ENCODE measurements at regions not wholly inside any gene's neighbourhood (a gene's known extent, or its start where the extent isn't known, plus 50 kb on each side); places are given as distances from the start of the nearest gene placed in this dataset.

DNA sequence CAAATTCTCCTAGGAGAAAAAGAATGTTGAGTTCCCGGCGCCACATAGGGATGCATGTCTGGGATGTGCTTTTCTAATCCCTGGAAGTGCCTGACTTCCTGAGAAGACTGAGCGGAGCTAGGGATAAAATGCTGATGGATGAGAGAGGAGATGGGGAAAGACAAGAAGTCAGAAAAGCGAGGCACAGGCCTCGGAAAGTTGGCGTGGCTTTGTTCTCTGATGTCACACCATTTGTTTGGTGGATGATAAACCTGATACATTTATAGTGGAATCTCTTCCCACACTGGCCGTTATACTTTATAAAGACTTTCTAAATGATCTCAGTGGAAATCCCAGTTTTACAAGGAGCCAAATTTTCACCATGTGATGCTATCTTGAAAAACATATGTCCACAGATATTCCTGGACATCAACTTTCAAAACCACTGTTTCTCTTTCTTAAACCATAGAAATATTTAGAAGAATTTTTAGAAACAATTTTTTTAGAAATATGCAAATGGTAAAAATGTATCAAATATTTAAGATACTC lies 188.8 kb upstream of the SVIL start:
- DNase-seq (no peak), ATAC-seq (ENCODE audit: low read depth) (no peak)
- Histone ChIP-seq H3K27ac (ENCODE audit: low read length in 2 of 2) (no peak overlapping the region), H3K36me3 (replicated peaks in 1 of 2; ENCODE audit: control extremely low read depth in 1 of 2, control insufficient read depth in 1 of 2, extremely low read depth in 1 of 2, insufficient read depth in 2 of 2, low read length in 1 of 2) (no peaks in the 10 kb centered on the region), H3K9ac (ENCODE audit: low read length) (no peak overlapping the region), H3K9me3 (ENCODE audit: control extremely low read depth in 1 of 3, control insufficient read depth in 2 of 3, insufficient read depth in 1 of 3, low read length in 2 of 3) (peaks cover 0 to 11% (median 0%) of the 10 kb centered on the region in 3 donors), H3K4me3 (ENCODE audit: control extremely low read depth in 1 of 5, extremely low read depth in 1 of 5, insufficient read depth in 1 of 5, low read depth in 2 of 5, low read length in 4 of 5) (no peak overlapping the region), H3K4me2 (replicated peaks; ENCODE audit: low read depth, low read length, poor library complexity, severe bottlenecking) (no peak overlapping the region), H2AFZ (ENCODE audit: insufficient read depth, low read depth, low read length, poor library complexity, severe bottlenecking) (no peak overlapping the region), H4K20me1 (ENCODE audit: control insufficient read depth, insufficient read depth, low read length, poor library complexity, severe bottlenecking) (no peaks in the 10 kb centered on the region), H3K4me1 (ENCODE audit: control insufficient read depth in 2 of 2, insufficient read depth in 2 of 2, low read length in 2 of 2) (no peaks in the 10 kb centered on the region), H3K27me3 (replicated peaks in 1 of 4; ENCODE audit: control extremely low read depth in 1 of 4, control insufficient read depth in 3 of 4, insufficient read depth in 4 of 4, low read length in 3 of 4) (no peaks in the 10 kb centered on the region), H3K79me2 (ENCODE audit: control insufficient read depth, insufficient read depth, low read length) (no peaks in the 10 kb centered on the region)
- Mint-ChIP-seq H3K27me3 (no peaks in the 10 kb centered on the region), H3K9me3 (ENCODE audit: insufficient read depth) (no peaks in the 10 kb centered on the region), H3K4me1 (no peaks in the 10 kb centered on the region), H3K27ac (no peak overlapping the region), H3K4me3 (no peak overlapping the region)
- ChIA-PET POLR2A (no interaction called here), CTCF (no interaction called here)
- 93% methylated on average over 3 of the region's 7 CpGs for WGBS (ENCODE audit: insufficient coverage)
- intact Hi-C loops (cut with micrococcal nuclease), result no loop called here
- TF ChIP-seq, protein P1, sequence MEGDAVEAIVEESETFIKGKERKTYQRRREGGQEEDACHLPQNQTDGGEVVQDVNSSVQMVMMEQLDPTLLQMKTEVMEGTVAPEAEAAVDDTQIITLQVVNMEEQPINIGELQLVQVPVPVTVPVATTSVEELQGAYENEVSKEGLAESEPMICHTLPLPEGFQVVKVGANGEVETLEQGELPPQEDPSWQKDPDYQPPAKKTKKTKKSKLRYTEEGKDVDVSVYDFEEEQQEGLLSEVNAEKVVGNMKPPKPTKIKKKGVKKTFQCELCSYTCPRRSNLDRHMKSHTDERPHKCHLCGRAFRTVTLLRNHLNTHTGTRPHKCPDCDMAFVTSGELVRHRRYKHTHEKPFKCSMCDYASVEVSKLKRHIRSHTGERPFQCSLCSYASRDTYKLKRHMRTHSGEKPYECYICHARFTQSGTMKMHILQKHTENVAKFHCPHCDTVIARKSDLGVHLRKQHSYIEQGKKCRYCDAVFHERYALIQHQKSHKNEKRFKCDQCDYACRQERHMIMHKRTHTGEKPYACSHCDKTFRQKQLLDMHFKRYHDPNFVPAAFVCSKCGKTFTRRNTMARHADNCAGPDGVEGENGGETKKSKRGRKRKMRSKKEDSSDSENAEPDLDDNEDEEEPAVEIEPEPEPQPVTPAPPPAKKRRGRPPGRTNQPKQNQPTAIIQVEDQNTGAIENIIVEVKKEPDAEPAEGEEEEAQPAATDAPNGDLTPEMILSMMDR (IDR thresholded peaks at IDR 0.05), result no peak
- TF ChIP-seq EZH2 (IDR thresholded peaks at IDR 0.05; ENCODE audit: borderline replicate concordance, insufficient read depth, low read depth, low read length, poor library complexity, severe bottlenecking), result no peak

DNA sequence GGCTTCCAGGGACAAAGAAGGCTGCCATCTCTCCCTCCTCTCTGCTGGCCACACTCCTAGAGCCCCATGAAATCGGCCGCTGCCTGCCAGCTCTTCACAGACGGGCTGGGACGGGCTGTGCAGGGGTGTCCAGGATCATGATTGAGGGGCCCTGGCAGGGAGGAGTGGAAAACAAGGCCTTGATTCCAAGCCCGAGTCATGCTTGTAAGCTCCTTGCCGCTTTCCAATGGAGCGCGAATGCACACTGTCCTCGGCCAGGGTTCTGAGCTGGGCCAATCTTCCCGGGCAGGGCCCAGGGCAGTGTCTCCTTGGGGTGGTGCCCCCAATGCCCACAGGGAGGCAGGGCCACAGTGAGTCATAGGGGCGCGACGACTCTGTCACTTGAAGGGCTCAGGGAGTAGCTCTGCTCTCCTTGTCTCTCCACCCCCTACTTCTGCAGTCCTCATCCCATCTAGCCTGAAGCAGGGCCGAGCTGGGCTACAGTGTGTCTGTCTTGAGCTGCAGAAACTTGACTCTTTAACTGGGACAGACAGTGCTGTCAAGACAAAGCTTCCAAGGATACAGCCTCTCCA lies 186.2 kb upstream of the SVIL start:
- CTCF ChIA-PET, result no interaction called here
- no peaks in the 10 kb centered on the region for H3K4me1 ChIP-seq (ENCODE audit: control insufficient read depth in 2 of 2, insufficient read depth in 2 of 2, low read length in 2 of 2)

More for the DNA sequence above, 186.2 kb upstream of the SVIL start:
- POLR2A ChIA-PET, result no interaction called here
- Histone ChIP-seq H3K4me3 (ENCODE audit: control extremely low read depth in 1 of 5, extremely low read depth in 1 of 5, insufficient read depth in 1 of 5, low read depth in 2 of 5, low read length in 4 of 5) (no peak overlapping the region), H3K27ac (ENCODE audit: low read length in 2 of 2) (no peak overlapping the region), H3K27me3 (replicated peaks in 1 of 4; ENCODE audit: control extremely low read depth in 1 of 4, control insufficient read depth in 3 of 4, insufficient read depth in 4 of 4, low read length in 3 of 4) (no peaks in the 10 kb centered on the region), H3K36me3 (replicated peaks in 1 of 2; ENCODE audit: control extremely low read depth in 1 of 2, control insufficient read depth in 1 of 2, extremely low read depth in 1 of 2, insufficient read depth in 2 of 2, low read length in 1 of 2) (no peaks in the 10 kb centered on the region), H3K4me2 (replicated peaks; ENCODE audit: low read depth, low read length, poor library complexity, severe bottlenecking) (no peak overlapping the region), H2AFZ (ENCODE audit: insufficient read depth, low read depth, low read length, poor library complexity, severe bottlenecking) (no peak overlapping the region), H3K9me3 (ENCODE audit: control extremely low read depth in 1 of 3, control insufficient read depth in 2 of 3, insufficient read depth in 1 of 3, low read length in 2 of 3) (peaks cover 0 to 7% (median 0%) of the 10 kb centered on the region in 3 donors), H3K9ac (ENCODE audit: low read length) (no peak overlapping the region), H3K79me2 (ENCODE audit: control insufficient read depth, insufficient read depth, low read length) (no peaks in the 10 kb centered on the region), H4K20me1 (ENCODE audit: control insufficient read depth, insufficient read depth, low read length, poor library complexity, severe bottlenecking) (no peaks in the 10 kb centered on the region)
- intact Hi-C loops (cut with micrococcal nuclease), result no loop called here
- H3K4me1 Mint-ChIP-seq, result no peaks in the 10 kb centered on the region
- DNase-seq (no peak), ATAC-seq (ENCODE audit: low read depth) (no peak)
- H3K9me3 Mint-ChIP-seq (ENCODE audit: insufficient read depth), result no peaks in the 10 kb centered on the region
- WGBS (ENCODE audit: insufficient coverage), result 97% methylated on average over 14 of the region's 14 CpGs
- no peak overlapping the region for H3K4me3 Mint-ChIP-seq
- TF ChIP-seq, protein P1 (IDR thresholded peaks at IDR 0.05), result no peak
- no peak for TF ChIP-seq EZH2 (IDR thresholded peaks at IDR 0.05; ENCODE audit: borderline replicate concordance, insufficient read depth, low read depth, low read length, poor library complexity, severe bottlenecking)
- no peaks in the 10 kb centered on the region for H3K27me3 Mint-ChIP-seq
- no peak overlapping the region for H3K27ac Mint-ChIP-seq

Measured in B cell (primary cell).